ENCODE measurements at regions not wholly inside any gene's neighbourhood (a gene's known extent, or its start where the extent isn't known, plus 50 kb on each side); places are given as distances from the start of the nearest gene placed in this dataset.

DNA sequence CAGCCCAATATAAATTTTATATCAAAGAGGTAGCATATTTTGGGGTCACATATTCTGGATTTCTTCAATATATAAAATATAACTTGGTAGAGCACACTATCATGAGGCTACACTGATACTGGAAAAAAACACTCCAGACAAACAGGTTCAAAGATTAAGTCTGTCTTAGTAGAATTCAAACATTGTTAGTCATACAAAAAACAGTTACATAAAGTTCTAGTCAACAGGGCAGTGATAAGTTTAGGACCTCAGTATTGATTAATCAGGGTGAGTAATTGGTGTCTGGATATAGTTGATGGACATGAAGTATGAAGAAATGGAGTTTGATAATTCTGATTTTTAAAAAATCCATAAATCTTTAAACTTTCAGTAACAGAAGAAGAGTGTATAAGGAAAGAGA is 1291.3 kb downstream of the FSTL5 start:
- no peak for DNase-seq (ENCODE audit: low read depth in 2 of 2)
- no peaks in the 10 kb centered on the region for H3K9me3 ChIP-seq (ENCODE audit: control insufficient read depth, insufficient read depth, low read depth, low read length)
- no peak overlapping the region for H3K27ac ChIP-seq (ENCODE audit: insufficient read depth, low read length)
- no peak overlapping the region for H3K4me2 ChIP-seq (ENCODE audit: extremely low read depth, insufficient read depth, low read length)
- H3K36me3 ChIP-seq (ENCODE audit: control insufficient read depth, insufficient read depth, low read length): no peaks in the 10 kb centered on the region
- no peak overlapping the region for H2AFZ ChIP-seq (ENCODE audit: low read length)
- no peaks in the 10 kb centered on the region for H3K4me1 ChIP-seq (ENCODE audit: control insufficient read depth, extremely low read depth, insufficient read depth, low read length)
- H3K9ac ChIP-seq (ENCODE audit: insufficient read depth, low read length): no peak overlapping the region
- H3K79me2 ChIP-seq (ENCODE audit: control insufficient read depth, insufficient read depth, low read length): no peaks in the 10 kb centered on the region
- no peaks in the 10 kb centered on the region for H4K20me1 ChIP-seq (ENCODE audit: control insufficient read depth, extremely low read depth, insufficient read depth, low read length)
- H3K4me3 ChIP-seq (replicated peaks in 1 of 4; ENCODE audit: control extremely low read depth in 1 of 4, insufficient read depth in 1 of 4, low read depth in 3 of 4, low read length in 4 of 4): no peak overlapping the region
- no peak for TF ChIP-seq EZH2 (IDR thresholded peaks at IDR 0.05; ENCODE audit: low read length, missing control alignments)
- TF ChIP-seq, protein P1, sequence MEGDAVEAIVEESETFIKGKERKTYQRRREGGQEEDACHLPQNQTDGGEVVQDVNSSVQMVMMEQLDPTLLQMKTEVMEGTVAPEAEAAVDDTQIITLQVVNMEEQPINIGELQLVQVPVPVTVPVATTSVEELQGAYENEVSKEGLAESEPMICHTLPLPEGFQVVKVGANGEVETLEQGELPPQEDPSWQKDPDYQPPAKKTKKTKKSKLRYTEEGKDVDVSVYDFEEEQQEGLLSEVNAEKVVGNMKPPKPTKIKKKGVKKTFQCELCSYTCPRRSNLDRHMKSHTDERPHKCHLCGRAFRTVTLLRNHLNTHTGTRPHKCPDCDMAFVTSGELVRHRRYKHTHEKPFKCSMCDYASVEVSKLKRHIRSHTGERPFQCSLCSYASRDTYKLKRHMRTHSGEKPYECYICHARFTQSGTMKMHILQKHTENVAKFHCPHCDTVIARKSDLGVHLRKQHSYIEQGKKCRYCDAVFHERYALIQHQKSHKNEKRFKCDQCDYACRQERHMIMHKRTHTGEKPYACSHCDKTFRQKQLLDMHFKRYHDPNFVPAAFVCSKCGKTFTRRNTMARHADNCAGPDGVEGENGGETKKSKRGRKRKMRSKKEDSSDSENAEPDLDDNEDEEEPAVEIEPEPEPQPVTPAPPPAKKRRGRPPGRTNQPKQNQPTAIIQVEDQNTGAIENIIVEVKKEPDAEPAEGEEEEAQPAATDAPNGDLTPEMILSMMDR (conservative IDR thresholded peaks at IDR 0.05 in 1 of 2, IDR thresholded peaks at IDR 0.05 in 1 of 2; ENCODE audit: low read depth in 1 of 2, low read length in 2 of 2): no peak
- no peaks in the 10 kb centered on the region for H3K27me3 ChIP-seq (ENCODE audit: control insufficient read depth, insufficient read depth, low read length)

DNA sequence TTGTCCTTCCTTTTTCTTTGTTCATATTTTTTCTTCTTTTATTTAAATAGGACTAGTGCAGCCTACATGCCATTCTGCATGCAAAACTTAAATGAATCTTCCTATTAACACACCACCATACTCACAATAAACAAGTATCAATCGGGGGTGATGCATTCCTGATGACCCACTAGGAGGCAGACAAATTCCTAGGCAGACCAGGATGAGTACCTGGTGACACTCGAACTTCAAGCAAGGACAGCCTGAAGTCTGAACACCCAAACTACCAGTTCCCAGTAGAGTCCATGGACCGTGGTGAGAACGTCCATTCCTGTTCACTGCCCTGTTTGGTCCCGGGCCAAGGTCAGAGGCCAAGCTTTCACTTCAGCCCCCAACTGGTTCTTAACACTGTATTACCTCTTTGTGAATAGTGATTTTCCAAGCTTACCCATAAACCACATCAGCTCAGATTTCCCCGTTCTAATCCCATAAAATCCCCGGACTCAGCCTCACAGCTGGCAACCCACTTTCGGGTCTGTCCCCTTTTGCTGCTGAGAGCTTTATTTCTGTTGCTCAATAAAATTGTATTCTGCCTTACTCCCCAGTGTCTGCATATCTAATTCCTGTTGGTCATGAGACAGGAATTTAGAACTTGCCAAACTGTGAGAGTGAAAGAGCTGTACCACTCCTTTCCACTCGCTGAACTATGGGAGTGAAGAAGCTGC is 1286.6 kb downstream of the FSTL5 start:
- no peak for TF ChIP-seq EZH2 (IDR thresholded peaks at IDR 0.05; ENCODE audit: low read length, missing control alignments)
- TF ChIP-seq, protein P1 (conservative IDR thresholded peaks at IDR 0.05 in 1 of 2, IDR thresholded peaks at IDR 0.05 in 1 of 2; ENCODE audit: low read depth in 1 of 2, low read length in 2 of 2): no peak
- no peaks in the 10 kb centered on the region for H4K20me1 ChIP-seq (ENCODE audit: control insufficient read depth, extremely low read depth, insufficient read depth, low read length)
- no peak overlapping the region for H3K9ac ChIP-seq (ENCODE audit: insufficient read depth, low read length)
- no peaks in the 10 kb centered on the region for H3K4me1 ChIP-seq (ENCODE audit: control insufficient read depth, extremely low read depth, insufficient read depth, low read length)
- no peaks in the 10 kb centered on the region for H3K79me2 ChIP-seq (ENCODE audit: control insufficient read depth, insufficient read depth, low read length)
- no peak overlapping the region for H3K4me2 ChIP-seq (ENCODE audit: extremely low read depth, insufficient read depth, low read length)
- H3K9me3 ChIP-seq (ENCODE audit: control insufficient read depth, insufficient read depth, low read depth, low read length): no peaks in the 10 kb centered on the region
- no peaks in the 10 kb centered on the region for H3K27me3 ChIP-seq (ENCODE audit: control insufficient read depth, insufficient read depth, low read length)
- H3K36me3 ChIP-seq (ENCODE audit: control insufficient read depth, insufficient read depth, low read length): no peaks in the 10 kb centered on the region
- DNase-seq (ENCODE audit: low read depth in 2 of 2): peak in 1 of 2 donors; percentile 5
- H3K27ac ChIP-seq (ENCODE audit: insufficient read depth, low read length): no peak overlapping the region
- H2AFZ ChIP-seq (ENCODE audit: low read length): no peak overlapping the region
- no peak overlapping the region for H3K4me3 ChIP-seq (replicated peaks in 1 of 4; ENCODE audit: control extremely low read depth in 1 of 4, insufficient read depth in 1 of 4, low read depth in 3 of 4, low read length in 4 of 4)

DNA sequence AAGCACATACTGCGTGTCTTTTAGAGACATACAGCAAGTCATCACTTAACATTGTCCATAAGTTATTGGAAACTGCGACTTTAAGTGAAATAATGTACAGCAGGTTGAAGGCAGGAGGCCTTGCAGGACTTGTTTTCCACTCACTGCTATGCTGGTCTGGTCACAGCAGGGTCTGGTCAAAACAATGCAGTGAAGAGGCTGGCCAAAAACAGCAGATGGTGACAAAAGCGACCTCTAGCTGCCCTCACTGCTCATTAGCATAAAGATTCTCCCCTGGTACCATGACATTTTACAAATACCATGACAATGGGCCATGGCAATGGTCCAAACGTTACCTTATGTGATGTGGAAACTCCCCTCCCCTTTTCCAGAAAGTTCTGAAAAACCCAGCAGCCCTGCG is 1283.6 kb downstream of the FSTL5 start:
- H3K4me2 ChIP-seq (ENCODE audit: extremely low read depth, insufficient read depth, low read length): no peak overlapping the region
- H3K27me3 ChIP-seq (ENCODE audit: control insufficient read depth, insufficient read depth, low read length): no peaks in the 10 kb centered on the region
- no peaks in the 10 kb centered on the region for H3K79me2 ChIP-seq (ENCODE audit: control insufficient read depth, insufficient read depth, low read length)
- no peak for DNase-seq (ENCODE audit: low read depth in 2 of 2)
- H3K4me3 ChIP-seq (replicated peaks in 1 of 4; ENCODE audit: control extremely low read depth in 1 of 4, insufficient read depth in 1 of 4, low read depth in 3 of 4, low read length in 4 of 4): no peak overlapping the region
- no peaks in the 10 kb centered on the region for H4K20me1 ChIP-seq (ENCODE audit: control insufficient read depth, extremely low read depth, insufficient read depth, low read length)
- H3K36me3 ChIP-seq (ENCODE audit: control insufficient read depth, insufficient read depth, low read length): no peaks in the 10 kb centered on the region
- H3K9ac ChIP-seq (ENCODE audit: insufficient read depth, low read length): no peak overlapping the region
- H3K9me3 ChIP-seq (ENCODE audit: control insufficient read depth, insufficient read depth, low read depth, low read length): no peaks in the 10 kb centered on the region
- no peak overlapping the region for H3K27ac ChIP-seq (ENCODE audit: insufficient read depth, low read length)
- no peak overlapping the region for H2AFZ ChIP-seq (ENCODE audit: low read length)
- TF ChIP-seq EZH2 (IDR thresholded peaks at IDR 0.05; ENCODE audit: low read length, missing control alignments): no peak
- TF ChIP-seq, protein P1 (conservative IDR thresholded peaks at IDR 0.05 in 1 of 2, IDR thresholded peaks at IDR 0.05 in 1 of 2; ENCODE audit: low read depth in 1 of 2, low read length in 2 of 2): no peak
- no peaks in the 10 kb centered on the region for H3K4me1 ChIP-seq (ENCODE audit: control insufficient read depth, extremely low read depth, insufficient read depth, low read length)

All from fibroblast of lung (primary cell).